Osteocyte (in vitro differentiated cells): ENCODE measurements at regions not wholly inside any gene's neighbourhood (a gene's known extent, or its start where the extent isn't known, plus 50 kb on each side); places are given as distances from the start of the nearest gene placed in this dataset.

Experiments
- DNase-seq: peaks from one replicate; pipeline ENCODE4 v3.0.0; 2021; ENCODE audit warnings: mixed read lengths; ENCODE audit not compliant: unreplicated experiment; ENCODE audit errors: extremely low spot score
- H3K27ac Mint-ChIP-seq: one replicate; pipeline ENCODE4 v1.8.0; 2021; ENCODE audit warnings: mild to moderate bottlenecking, mixed read lengths; ENCODE audit not compliant: unreplicated experiment
- H3K27me3 Mint-ChIP-seq: one replicate; pipeline ENCODE4 v1.8.0; 2021; ENCODE audit warnings: mixed read lengths; ENCODE audit not compliant: unreplicated experiment
- H3K36me3 Mint-ChIP-seq: one replicate; pipeline ENCODE4 v1.8.0; 2021; ENCODE audit warnings: mixed read lengths; ENCODE audit not compliant: unreplicated experiment
- H3K4me1 Mint-ChIP-seq: one replicate; pipeline ENCODE4 v1.8.0; 2021; ENCODE audit warnings: mixed read lengths; ENCODE audit not compliant: unreplicated experiment
- H3K4me3 Mint-ChIP-seq: one replicate; pipeline ENCODE4 v1.8.0; 2021; ENCODE audit warnings: mild to moderate bottlenecking, moderate library complexity, mixed read lengths; ENCODE audit not compliant: unreplicated experiment
- H3K9me3 Mint-ChIP-seq: one replicate; pipeline ENCODE4 v1.8.0; 2021; ENCODE audit warnings: mixed read lengths; ENCODE audit not compliant: unreplicated experiment
- CTCF ChIP-seq: fragments of 200-600 bp; sonication (generic); IDR thresholded peaks from 2 replicates; pipeline ENCODE4 v1.5.0; 2021; ENCODE audit warnings: antibody characterized with exemption, mild to moderate bottlenecking, moderate library complexity

- H3K4me1 Mint-ChIP-seq: no peaks in the 10 kb centered on the region
- no peak for TF ChIP-seq CTCF
- no peak for DNase-seq
- H3K27me3 Mint-ChIP-seq: no peaks in the 10 kb centered on the region
- no peaks in the 10 kb centered on the region for H3K36me3 Mint-ChIP-seq
- no peak overlapping the region for H3K27ac Mint-ChIP-seq
- H3K9me3 Mint-ChIP-seq: no peaks in the 10 kb centered on the region
- no peak overlapping the region for H3K4me3 Mint-ChIP-seq
Observed at GRCh38 chr11:26150031-26150430, 181.9 kb upstream of the ANO3 start.

GRCh38 chr11:26158251-26158650 is 173.7 kb upstream of the ANO3 start:
- H3K4me3 Mint-ChIP-seq: no peak overlapping the region

GRCh38 chr11:26162291-26162690 is 169.6 kb upstream of the ANO3 start:
- DNase-seq: no peak
- no peak overlapping the region for H3K4me3 Mint-ChIP-seq
- peaks cover 4% of the 10 kb centered on the region for H3K4me1 Mint-ChIP-seq
- TF ChIP-seq CTCF: no peak
- H3K27ac Mint-ChIP-seq: no peak overlapping the region
- no peaks in the 10 kb centered on the region for H3K36me3 Mint-ChIP-seq
- no peaks in the 10 kb centered on the region for H3K9me3 Mint-ChIP-seq
- H3K27me3 Mint-ChIP-seq: peaks cover 3% of the 10 kb centered on the region

More at GRCh38 chr11:26158251-26158650, 173.7 kb upstream of the ANO3 start:
- no peak for DNase-seq
- no peak for TF ChIP-seq CTCF
- Mint-ChIP-seq H3K27ac (no peak overlapping the region), H3K4me1 (no peaks in the 10 kb centered on the region), H3K27me3 (peaks cover 3% of the 10 kb centered on the region), H3K9me3 (no peaks in the 10 kb centered on the region), H3K36me3 (no peaks in the 10 kb centered on the region)

- Mint-ChIP-seq H3K36me3 (no peaks in the 10 kb centered on the region), H3K4me3 (no peak overlapping the region), H3K4me1 (peaks cover 30% of the 10 kb centered on the region), H3K9me3 (no peaks in the 10 kb centered on the region), H3K27ac (no peak overlapping the region), H3K27me3 (no peaks in the 10 kb centered on the region)
- no peak for DNase-seq
- no peak for TF ChIP-seq CTCF
Observed at GRCh38 chr11:26186389-26186788, 145.5 kb upstream of the ANO3 start.

GRCh38 chr11:26187639-26188038 is 144.3 kb upstream of the ANO3 start:
- peak overlapping the region; percentile 71 for H3K27ac Mint-ChIP-seq
- H3K4me1 Mint-ChIP-seq: peaks cover 30% of the 10 kb centered on the region
- no peak overlapping the region for H3K4me3 Mint-ChIP-seq

More at GRCh38 chr11:26187639-26188038, 144.3 kb upstream of the ANO3 start:
- no peak for DNase-seq
- Mint-ChIP-seq H3K27me3 (no peaks in the 10 kb centered on the region), H3K36me3 (no peaks in the 10 kb centered on the region), H3K9me3 (no peaks in the 10 kb centered on the region)
- no peak for TF ChIP-seq CTCF
